ENCODE measurements at regions not wholly inside any gene's neighbourhood (a gene's known extent, or its start where the extent isn't known, plus 50 kb on each side); places are given as distances from the start of the nearest gene placed in this dataset.
A peak's percentile ranks its signal among the peaks of the same experiment; 100 is the strongest.

- Histone ChIP-seq H4K20me1 (ENCODE audit: insufficient read depth, low read length) (no peaks in the 10 kb centered on the region), H2AK5ac (ENCODE audit: low read depth, low read length) (no peak overlapping the region), H3K18ac (ENCODE audit: low read depth, low read length) (no peak overlapping the region), H4K91ac (ENCODE audit: insufficient read depth, low read depth, low read length) (no peak overlapping the region), H2BK120ac (ENCODE audit: low read depth, low read length) (no peak overlapping the region), H2AFZ (replicated peaks; ENCODE audit: low read length, poor library complexity) (no peak overlapping the region), H3K56ac (ENCODE audit: extremely low read depth, insufficient read depth, low read length) (no peak overlapping the region), H3K9me3 (ENCODE audit: control insufficient read depth, insufficient read depth, low read length) (no peaks in the 10 kb centered on the region), H4K8ac (ENCODE audit: low read depth in 2 of 2, low read length in 2 of 2) (no peak overlapping the region), H3K36me3 (ENCODE audit: control insufficient read depth, insufficient read depth, low read length) (no peaks in the 10 kb centered on the region), H3K79me1 (ENCODE audit: low read depth in 1 of 2, low read length in 2 of 2) (peaks cover 0 to 2% of the 10 kb centered on the region in 2 experiments; a peak in 1 of 4 replicates), H2BK5ac (ENCODE audit: low read depth, low read length, poor library complexity, severe bottlenecking) (no peak overlapping the region), H2AK9ac (replicated peaks; ENCODE audit: low read depth, low read length, poor library complexity) (no peak overlapping the region), H3K9me1 (ENCODE audit: insufficient read depth, low read length) (no peaks in the 10 kb centered on the region), H3K27me3 (ENCODE audit: control insufficient read depth, insufficient read depth, low read length) (no peaks in the 10 kb centered on the region), H2BK20ac (ENCODE audit: low read depth, low read length) (no peak overlapping the region), H3K4me3 (ENCODE audit: insufficient read depth, low read depth, low read length) (no peak overlapping the region), H3K14ac (replicated peaks; ENCODE audit: low read depth, low read length) (no peak overlapping the region), H4K5ac (ENCODE audit: low read depth, low read length) (no peak overlapping the region), H2BK15ac (ENCODE audit: low read depth, low read length) (no peak overlapping the region), H3K27ac (ENCODE audit: insufficient read depth, low read length) (no peak overlapping the region), H3K4me2 (ENCODE audit: low read depth, low read length) (no peak overlapping the region), H3K4me1 (ENCODE audit: control insufficient read depth, insufficient read depth, low read length) (no peaks in the 10 kb centered on the region), H3K4ac (ENCODE audit: low read depth, low read length) (no peak overlapping the region), H3K23ac (ENCODE audit: low read depth, low read length) (no peak overlapping the region), H3K9ac (ENCODE audit: low read depth, low read length) (no peak overlapping the region)
- dilution Hi-C loops (cut with HindIII; ENCODE audit: low sequenced_read_pairs, unreplicated experiment), result no loop called here
- ChIA-PET CTCF (no interaction called here), POLR2A (ENCODE audit: unreplicated experiment) (no interaction called here)
- DNase-seq (peak; percentile 1), ATAC-seq (ENCODE audit: low read depth) (no peak)
- TF ChIP-seq SMC3 (IDR thresholded peaks at IDR 0.05; ENCODE audit: low read depth, low read length) (no peak), BHLHE40 (IDR thresholded peaks at IDR 0.05; ENCODE audit: low read depth, low read length) (no peak), ELK1 (IDR thresholded peaks at IDR 0.05; ENCODE audit: borderline replicate concordance, low read depth, low read length) (no peak), CEBPB (IDR thresholded peaks at IDR 0.05; ENCODE audit: low read depth, low read length) (no peak), RCOR1 (IDR thresholded peaks at IDR 0.05; ENCODE audit: insufficient replicate concordance, low read length) (no peak), FOS (IDR thresholded peaks at IDR 0.05; ENCODE audit: low read depth, low read length) (no peak), RAD21 (IDR thresholded peaks at IDR 0.05; ENCODE audit: low read length) (no peak), MAFK (IDR thresholded peaks at IDR 0.05; ENCODE audit: low read depth, low read length) (no peak)
- intact Hi-C loops (cut with micrococcal nuclease), result no loop called here
- in situ Hi-C loops (cut with MboI; ENCODE audit: low sequenced_read_pairs), result no loop called here
- no TSS peak for BruUV-seq (replicated peaks)
- no CpG with 5 or more reads among the region's 3 CpGs for WGBS, 2 experiments (ENCODE audit: extremely low coverage in 2 of 2, insufficient read length in 1 of 2)
These were observed 105.5 kb downstream of the KPNA2 start for GRCh38 chr17:68141050-68141449.

Measured in IMR-90 (cell line).